Activated T-cell treated with anti-CD3 and anti-CD28 coated beads, Interleukin-2, amount 50 U/mL, for 4 hours (primary cell): ENCODE measurements at regions not wholly inside any gene's neighbourhood (a gene's known extent, or its start where the extent isn't known, plus 50 kb on each side); places are given as distances from the start of the nearest gene placed in this dataset.

Experiments
- ATAC-seq, 2 donors: fragments of 200-7000 bp; cut with Tn5 transposase; one replicate each; pipeline ENCODE4 v1.10.0; 2021
- DNase-seq: peaks from one replicate; pipeline ENCODE4 v3.0.0-alpha.2; 2020
- H3K27me3 Mint-ChIP-seq: one replicate; pipeline ENCODE4 v1.8.0; 2021; ENCODE audit warnings: low read depth, mixed read lengths
- H3K36me3 Mint-ChIP-seq: one replicate; pipeline ENCODE4 v1.8.0; 2022; ENCODE audit warnings: mixed read lengths; ENCODE audit not compliant: insufficient read depth
- H3K4me1 Mint-ChIP-seq: one replicate; pipeline ENCODE4 v1.8.0; 2021; ENCODE audit warnings: low read depth, mixed read lengths
- H3K4me3 Mint-ChIP-seq: one replicate; pipeline ENCODE4 v1.8.0; 2021; ENCODE audit warnings: mild to moderate bottlenecking, moderate library complexity, mixed read lengths
- H3K9me3 Mint-ChIP-seq: one replicate; pipeline ENCODE4 v1.8.0; 2021; ENCODE audit warnings: mixed read lengths

- no peaks in the 10 kb centered on the region for H3K36me3 Mint-ChIP-seq
- no peak overlapping the region for H3K4me3 Mint-ChIP-seq
- no peaks in the 10 kb centered on the region for H3K4me1 Mint-ChIP-seq
- H3K9me3 Mint-ChIP-seq = no peaks in the 10 kb centered on the region
- no peak for ATAC-seq
- peaks cover 21% of the 10 kb centered on the region for H3K27me3 Mint-ChIP-seq
- DNase-seq = no peak
Measured at GRCh38 chr14:101372894-101373620, 188.2 kb upstream of the DIO3 start.

DNA sequence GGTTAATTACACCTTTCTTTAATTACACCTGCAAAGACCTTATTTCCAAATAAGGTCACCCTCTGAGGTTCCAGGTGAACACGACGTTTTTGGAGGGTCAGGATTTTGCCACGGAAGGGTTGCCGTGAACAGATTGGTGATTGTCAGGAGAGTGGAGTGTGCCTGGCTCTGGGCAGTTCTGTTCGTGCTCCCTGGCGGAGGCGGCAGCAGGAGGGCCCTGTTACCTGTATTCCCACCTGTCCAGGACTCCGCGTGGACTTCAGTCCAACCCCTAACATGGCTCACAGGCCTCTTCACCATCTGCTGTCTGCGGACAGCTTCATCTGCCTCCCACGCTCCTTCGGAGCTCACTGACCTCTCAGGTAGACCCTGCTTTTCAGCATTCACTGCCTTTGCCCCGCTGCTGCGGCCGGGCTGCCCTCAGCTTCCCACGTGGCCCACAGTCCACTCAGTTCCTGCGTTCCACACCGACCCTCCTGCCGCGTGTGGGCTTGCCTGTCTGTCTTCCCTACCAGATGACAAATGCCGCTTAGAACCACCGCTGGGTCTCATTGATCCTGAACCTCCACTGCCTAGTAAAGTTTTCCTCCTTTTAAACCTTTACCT, 187.5 kb upstream of the DIO3 start:
- H3K4me1 Mint-ChIP-seq = no peaks in the 10 kb centered on the region
- DNase-seq (no peak), ATAC-seq (no peak)
- H3K9me3 Mint-ChIP-seq = no peaks in the 10 kb centered on the region
- H3K4me3 Mint-ChIP-seq = no peak overlapping the region
- H3K36me3 Mint-ChIP-seq = no peaks in the 10 kb centered on the region
- H3K27me3 Mint-ChIP-seq = peaks cover 21% of the 10 kb centered on the region

GRCh38 chr14:101374373-101375338, 186.6 kb upstream of the DIO3 start:
- Mint-ChIP-seq H3K4me3 (no peak overlapping the region), H3K27me3 (peaks cover 21% of the 10 kb centered on the region), H3K36me3 (no peaks in the 10 kb centered on the region), H3K4me1 (no peaks in the 10 kb centered on the region), H3K9me3 (peaks cover under 1% of the 10 kb centered on the region)
- DNase-seq = no peak
- no peak for ATAC-seq

DNA sequence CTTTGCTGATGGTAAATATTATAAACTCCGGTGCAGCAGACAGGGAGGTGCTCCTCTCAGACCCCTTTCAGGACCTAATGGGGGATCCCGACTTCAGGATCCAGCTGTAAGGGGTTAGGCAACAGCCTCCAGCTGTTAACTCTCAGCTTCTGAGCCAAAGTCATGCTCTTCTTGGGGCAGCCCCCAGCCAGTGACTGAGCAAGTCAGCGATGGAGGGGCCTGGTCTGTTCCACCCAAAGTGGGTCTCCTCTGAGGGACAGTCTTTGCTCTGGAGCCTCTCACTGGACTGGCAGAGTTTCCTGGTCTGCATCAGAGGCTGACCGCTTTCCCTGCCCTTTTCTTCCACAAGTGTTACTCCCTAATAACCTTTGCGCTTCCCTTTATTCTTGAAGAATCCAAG, 184.2 kb upstream of the DIO3 start:
- H3K9me3 Mint-ChIP-seq = peaks cover 9% of the 10 kb centered on the region
- ATAC-seq (no peak), DNase-seq (no peak)
- peaks cover 16% of the 10 kb centered on the region for H3K27me3 Mint-ChIP-seq
- no peaks in the 10 kb centered on the region for H3K4me1 Mint-ChIP-seq
- H3K36me3 Mint-ChIP-seq = no peaks in the 10 kb centered on the region
- H3K4me3 Mint-ChIP-seq = no peak overlapping the region

DNA sequence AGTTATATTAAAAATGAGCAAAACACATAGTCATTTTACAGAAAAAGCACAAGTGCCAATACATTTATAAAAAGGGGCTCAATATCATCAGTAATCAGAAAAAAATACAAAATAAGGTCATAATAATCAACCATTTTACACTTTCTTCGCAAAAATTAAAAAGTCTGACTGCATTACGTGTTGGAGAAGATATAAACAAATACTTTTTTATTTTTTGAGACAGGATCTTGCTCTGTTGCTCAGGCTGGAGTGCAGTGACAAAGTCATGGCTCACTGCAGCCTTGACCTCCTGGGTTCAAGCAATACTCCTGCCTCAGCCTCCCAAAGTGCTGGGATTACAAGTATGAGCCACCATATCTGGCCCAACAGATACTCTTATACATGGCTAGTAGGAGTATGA, 181.5 kb upstream of the DIO3 start:
- H3K4me1 Mint-ChIP-seq = no peaks in the 10 kb centered on the region
- H3K4me3 Mint-ChIP-seq = no peak overlapping the region
- no peaks in the 10 kb centered on the region for H3K36me3 Mint-ChIP-seq
- ATAC-seq (no peak), DNase-seq (no peak)
- peaks cover 6% of the 10 kb centered on the region for H3K27me3 Mint-ChIP-seq
- H3K9me3 Mint-ChIP-seq = peaks cover 32% of the 10 kb centered on the region

DNA sequence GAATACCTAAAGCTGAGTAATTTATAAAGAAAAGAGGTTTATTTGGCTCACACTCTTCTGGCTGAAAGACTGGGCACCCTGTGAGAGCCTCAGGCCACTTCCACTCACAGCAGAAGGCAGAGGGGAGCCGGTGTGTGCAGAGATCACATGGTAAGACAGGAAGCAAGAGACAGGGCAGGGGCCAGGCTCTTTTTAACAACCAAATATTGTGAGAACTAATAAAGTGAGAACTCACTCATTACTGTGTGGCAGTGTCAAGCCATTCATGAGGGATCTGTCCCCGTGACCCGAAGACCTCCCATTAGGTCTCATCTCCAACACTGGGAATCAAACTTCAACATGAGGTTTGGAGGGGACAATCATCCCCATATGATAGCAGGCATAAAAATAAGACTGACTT, 180.8 kb upstream of the DIO3 start:
- H3K4me1 Mint-ChIP-seq = no peaks in the 10 kb centered on the region
- DNase-seq (no peak), ATAC-seq (no peak)
- H3K4me3 Mint-ChIP-seq = no peak overlapping the region
- no peaks in the 10 kb centered on the region for H3K36me3 Mint-ChIP-seq
- H3K27me3 Mint-ChIP-seq = peaks cover 6% of the 10 kb centered on the region
- peaks cover 35% of the 10 kb centered on the region for H3K9me3 Mint-ChIP-seq

GRCh38 chr14:101380940-101381339, 180.4 kb upstream of the DIO3 start:
- DNase-seq (no peak), ATAC-seq (no peak)
- no peak overlapping the region for H3K4me3 Mint-ChIP-seq
- no peaks in the 10 kb centered on the region for H3K36me3 Mint-ChIP-seq
- peaks cover 3% of the 10 kb centered on the region for H3K27me3 Mint-ChIP-seq
- H3K9me3 Mint-ChIP-seq = peaks cover 35% of the 10 kb centered on the region
- no peaks in the 10 kb centered on the region for H3K4me1 Mint-ChIP-seq

DNA sequence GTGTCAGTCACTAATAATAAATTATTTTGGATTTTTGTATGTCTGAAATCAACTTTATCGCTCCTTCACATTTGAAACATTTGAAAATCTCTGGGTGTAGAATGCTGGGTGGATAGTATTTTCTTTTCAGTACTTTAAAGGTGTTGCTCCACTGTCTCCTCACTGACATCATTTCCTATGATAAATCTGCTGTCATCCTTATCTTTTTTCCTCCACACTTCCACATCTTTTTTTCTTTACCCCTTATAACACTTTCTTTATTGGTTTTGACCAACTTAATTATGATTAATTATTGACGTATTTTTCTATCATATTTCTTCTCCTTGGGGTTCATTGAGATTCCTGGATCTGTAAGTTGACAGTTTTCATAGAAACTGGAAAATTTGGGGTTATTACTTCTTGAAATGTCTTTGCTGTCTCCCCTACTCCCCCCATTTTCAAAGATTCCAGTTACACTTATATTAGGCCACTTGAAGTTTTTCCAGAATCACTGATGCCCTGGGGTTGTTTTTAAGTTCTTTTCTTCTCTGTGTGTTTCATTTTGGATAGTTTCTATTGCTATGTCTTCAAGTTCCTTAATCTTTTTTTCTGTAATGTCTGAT, 177.5 kb upstream of the DIO3 start:
- Mint-ChIP-seq H3K36me3 (no peaks in the 10 kb centered on the region), H3K4me3 (no peak overlapping the region), H3K9me3 (peaks cover 35% of the 10 kb centered on the region), H3K4me1 (no peaks in the 10 kb centered on the region), H3K27me3 (peaks cover under 1% of the 10 kb centered on the region)
- DNase-seq = no peak
- ATAC-seq = no peak

DNA sequence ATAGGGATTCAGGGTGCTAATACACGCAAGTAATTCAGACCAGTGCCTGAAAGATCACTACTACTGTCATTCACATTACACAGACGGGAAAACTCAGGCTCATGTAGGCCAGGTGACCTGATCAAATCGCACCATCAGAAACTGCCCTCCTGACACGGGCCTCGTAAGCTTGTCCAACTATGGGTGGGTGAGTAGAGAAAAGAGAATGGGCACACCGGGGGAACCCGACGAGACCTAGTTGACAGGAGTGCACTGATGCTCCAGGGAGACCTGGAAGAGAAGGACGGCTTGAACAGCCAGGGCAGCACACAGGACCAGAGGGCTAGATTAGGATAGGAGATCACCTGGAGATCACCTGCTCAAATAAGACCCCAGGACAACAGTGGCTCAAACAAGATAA, 166.9 kb upstream of the DIO3 start:
- H3K4me3 Mint-ChIP-seq = no peak overlapping the region
- H3K4me1 Mint-ChIP-seq = no peaks in the 10 kb centered on the region
- ATAC-seq (no peak), DNase-seq (no peak)
- no peaks in the 10 kb centered on the region for H3K36me3 Mint-ChIP-seq
- H3K9me3 Mint-ChIP-seq = peaks cover 5% of the 10 kb centered on the region
- peaks cover 48% of the 10 kb centered on the region for H3K27me3 Mint-ChIP-seq

GRCh38 chr14:101395779-101396178, 165.5 kb upstream of the DIO3 start:
- Mint-ChIP-seq H3K9me3 (peaks cover 5% of the 10 kb centered on the region), H3K27me3 (peaks cover 51% of the 10 kb centered on the region)
- ATAC-seq = no peak

DNA sequence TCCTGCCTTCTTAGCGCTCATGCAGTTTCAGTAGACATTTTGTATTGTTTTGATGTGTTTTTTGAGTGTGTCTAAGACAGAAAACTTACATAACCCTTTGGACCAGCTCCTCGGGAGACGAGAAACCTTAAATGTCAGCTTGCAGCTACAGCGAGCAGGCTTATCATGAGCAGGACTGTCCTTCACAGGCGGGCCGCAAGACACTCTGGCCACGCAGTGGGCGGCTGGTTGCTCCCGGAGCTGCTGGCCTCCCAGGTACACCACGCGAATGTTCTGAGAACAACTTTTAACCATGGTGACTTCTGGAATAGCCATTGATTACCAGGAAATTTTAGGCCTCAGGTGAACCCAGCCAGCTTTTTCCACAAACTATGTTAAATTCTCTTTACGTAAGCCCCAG, 164.1 kb upstream of the DIO3 start:
- DNase-seq (no peak), ATAC-seq (no peak)
- H3K4me1 Mint-ChIP-seq = peaks cover 5% of the 10 kb centered on the region
- no peak overlapping the region for H3K4me3 Mint-ChIP-seq
- H3K36me3 Mint-ChIP-seq = no peaks in the 10 kb centered on the region
- H3K9me3 Mint-ChIP-seq = no peaks in the 10 kb centered on the region
- peaks cover 51% of the 10 kb centered on the region for H3K27me3 Mint-ChIP-seq

More at GRCh38 chr14:101395779-101396178, 165.5 kb upstream of the DIO3 start:
- Mint-ChIP-seq H3K36me3 (no peaks in the 10 kb centered on the region), H3K4me3 (no peak overlapping the region), H3K4me1 (peaks cover under 1% of the 10 kb centered on the region)
- DNase-seq = no peak

GRCh38 chr14:101398011-101398410, 163.3 kb upstream of the DIO3 start:
- ATAC-seq = no peak
- no peak for DNase-seq
- Mint-ChIP-seq H3K4me1 (peaks cover 5% of the 10 kb centered on the region), H3K27me3 (peaks cover 59% of the 10 kb centered on the region), H3K9me3 (no peaks in the 10 kb centered on the region), H3K36me3 (no peaks in the 10 kb centered on the region), H3K4me3 (no peak overlapping the region)

GRCh38 chr14:101399737-101400517, 161.4 kb upstream of the DIO3 start:
- no peak for ATAC-seq
- H3K27me3 Mint-ChIP-seq = peaks cover 51% of the 10 kb centered on the region
- H3K4me3 Mint-ChIP-seq = no peak overlapping the region
- DNase-seq = no peak
- no peaks in the 10 kb centered on the region for H3K36me3 Mint-ChIP-seq
- no peaks in the 10 kb centered on the region for H3K9me3 Mint-ChIP-seq
- peaks cover 5% of the 10 kb centered on the region for H3K4me1 Mint-ChIP-seq

- Mint-ChIP-seq H3K27me3 (peaks cover 49% of the 10 kb centered on the region), H3K4me1 (peaks cover 5% of the 10 kb centered on the region), H3K4me3 (no peak overlapping the region), H3K36me3 (no peaks in the 10 kb centered on the region), H3K9me3 (no peaks in the 10 kb centered on the region)
- ATAC-seq = no peak
- no peak for DNase-seq
Measured at GRCh38 chr14:101400830-101401229, 160.5 kb upstream of the DIO3 start.
